ENCODE measurements at regions not wholly inside any gene's neighbourhood (a gene's known extent, or its start where the extent isn't known, plus 50 kb on each side); places are given as distances from the start of the nearest gene placed in this dataset.

DNA sequence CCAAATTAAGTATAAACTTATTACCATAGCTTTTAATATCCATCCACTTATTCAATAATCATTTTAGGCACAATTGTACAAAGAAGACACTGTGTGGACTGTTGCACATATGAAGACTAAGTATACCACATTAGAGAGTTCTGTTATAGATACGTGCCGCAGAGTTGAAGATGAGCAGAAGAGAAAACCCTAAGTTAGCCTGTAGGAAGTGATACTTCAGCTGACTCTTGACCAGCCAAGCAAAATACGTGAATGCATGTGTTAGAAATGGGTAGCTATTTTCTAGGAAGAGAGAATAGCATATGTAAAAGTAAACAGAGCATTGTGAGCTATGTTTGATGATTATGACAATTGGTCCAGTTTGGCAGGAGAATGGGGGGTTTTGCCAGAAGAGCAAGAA is 272.0 kb upstream of the ATP11B start:
- TF ChIP-seq EZH2 (IDR thresholded peaks at IDR 0.05; ENCODE audit: borderline replicate concordance, low read depth, low read length, severe bottlenecking) (no peak), CTCF (IDR thresholded peaks at IDR 0.05; ENCODE audit: extremely low read depth in 1 of 2, insufficient read depth in 1 of 2, low read depth in 1 of 2, low read length in 2 of 2) (no peak), POLR2A (IDR thresholded peaks at IDR 0.05; ENCODE audit: low read depth, low read length) (no peak), MYC (IDR thresholded peaks at IDR 0.05; ENCODE audit: low read depth, low read length) (no peak), JUN (IDR thresholded peaks at IDR 0.05; ENCODE audit: borderline replicate concordance, insufficient read depth, insufficient read length, low read depth) (no peak), POLR2AphosphoS5 (IDR thresholded peaks at IDR 0.05; ENCODE audit: insufficient read depth, low read depth, low read length) (no peak), MAX (IDR thresholded peaks at IDR 0.05; ENCODE audit: insufficient read depth, insufficient read length) (no peak), FOS (IDR thresholded peaks at IDR 0.05; ENCODE audit: borderline replicate concordance, insufficient read depth, low read length) (no peak), GATA2 (IDR thresholded peaks at IDR 0.05; ENCODE audit: insufficient read depth, insufficient read length, low read depth, low read length) (no peak)
